ENCODE measurements at regions not wholly inside any gene's neighbourhood (a gene's known extent, or its start where the extent isn't known, plus 50 kb on each side); places are given as distances from the start of the nearest gene placed in this dataset.

DNA sequence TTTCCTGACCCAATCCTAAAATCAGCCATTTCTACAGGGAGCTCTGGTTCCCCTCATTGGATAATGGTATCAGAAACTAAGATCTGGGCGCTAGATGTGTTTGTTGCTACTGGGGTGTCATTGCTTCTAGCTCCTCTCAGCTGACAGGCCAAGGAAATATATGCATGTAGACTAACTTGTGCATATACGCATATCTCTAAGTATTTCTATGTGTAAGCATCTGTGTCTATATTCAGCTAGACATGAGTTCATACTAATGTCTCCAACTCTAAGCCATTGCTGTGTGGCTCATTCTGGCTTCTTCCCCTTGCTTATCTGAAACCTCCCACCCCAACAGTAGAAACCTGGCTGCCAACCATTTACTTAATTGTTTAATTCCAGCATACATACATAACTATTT lies 130.3 kb upstream of the MAGI3 start:
- Histone ChIP-seq H3K4me1 (ENCODE audit: control insufficient read depth, extremely low read depth, insufficient read depth, low read length) (peaks cover 2% of the 10 kb centered on the region), H3K4me3 (ENCODE audit: control insufficient read depth in 2 of 3, extremely low read depth in 1 of 3, insufficient read depth in 2 of 3, low read depth in 1 of 3, low read length in 3 of 3) (no peak overlapping the region), H3K36me3 (ENCODE audit: control insufficient read depth in 2 of 2, extremely low read depth in 1 of 2, insufficient read depth in 2 of 2, low read length in 2 of 2) (no peaks in the 10 kb centered on the region), H3K4me2 (ENCODE audit: control insufficient read depth, extremely low read depth, insufficient read depth, low read depth, low read length) (no peak overlapping the region), H3K27ac (ENCODE audit: control insufficient read depth, insufficient read depth, low read length) (no peak overlapping the region), H3K27me3 (ENCODE audit: control insufficient read depth, extremely low read depth, insufficient read depth, low read length) (no peaks in the 10 kb centered on the region), H3K79me2 (ENCODE audit: control insufficient read depth, insufficient read depth, low read length) (no peaks in the 10 kb centered on the region), H3K9me1 (ENCODE audit: control insufficient read depth, extremely low read depth, insufficient read depth, low read length) (no peaks in the 10 kb centered on the region), H3K9me3 (ENCODE audit: control insufficient read depth, low read depth, low read length) (no peaks in the 10 kb centered on the region), H3K9ac (ENCODE audit: control insufficient read depth, extremely low read depth, insufficient read depth, low read length) (no peak overlapping the region), H4K20me1 (ENCODE audit: control insufficient read depth, extremely low read depth, insufficient read depth, low read length) (no peaks in the 10 kb centered on the region), H2AFZ (ENCODE audit: control insufficient read depth, low read length) (no peak overlapping the region)
- FAIRE-seq (no peak), DNase-seq (ENCODE audit: low read depth, low spot score) (no peak)
- dilution Hi-C loops (cut with MboI; ENCODE audit: extremely low pct_ligation_motif_present, low sequenced_read_pairs), result no loop called here
- TF ChIP-seq EZH2 (IDR thresholded peaks at IDR 0.05; ENCODE audit: low read length), result no peak
- TF ChIP-seq, protein P1, sequence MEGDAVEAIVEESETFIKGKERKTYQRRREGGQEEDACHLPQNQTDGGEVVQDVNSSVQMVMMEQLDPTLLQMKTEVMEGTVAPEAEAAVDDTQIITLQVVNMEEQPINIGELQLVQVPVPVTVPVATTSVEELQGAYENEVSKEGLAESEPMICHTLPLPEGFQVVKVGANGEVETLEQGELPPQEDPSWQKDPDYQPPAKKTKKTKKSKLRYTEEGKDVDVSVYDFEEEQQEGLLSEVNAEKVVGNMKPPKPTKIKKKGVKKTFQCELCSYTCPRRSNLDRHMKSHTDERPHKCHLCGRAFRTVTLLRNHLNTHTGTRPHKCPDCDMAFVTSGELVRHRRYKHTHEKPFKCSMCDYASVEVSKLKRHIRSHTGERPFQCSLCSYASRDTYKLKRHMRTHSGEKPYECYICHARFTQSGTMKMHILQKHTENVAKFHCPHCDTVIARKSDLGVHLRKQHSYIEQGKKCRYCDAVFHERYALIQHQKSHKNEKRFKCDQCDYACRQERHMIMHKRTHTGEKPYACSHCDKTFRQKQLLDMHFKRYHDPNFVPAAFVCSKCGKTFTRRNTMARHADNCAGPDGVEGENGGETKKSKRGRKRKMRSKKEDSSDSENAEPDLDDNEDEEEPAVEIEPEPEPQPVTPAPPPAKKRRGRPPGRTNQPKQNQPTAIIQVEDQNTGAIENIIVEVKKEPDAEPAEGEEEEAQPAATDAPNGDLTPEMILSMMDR (optimal IDR thresholded peaks at IDR 0.05 in 1 of 3, IDR thresholded peaks at IDR 0.05 in 1 of 3, conservative IDR thresholded peaks at IDR 0.05 in 1 of 3; ENCODE audit: extremely low read depth in 1 of 3, insufficient read depth in 2 of 3, low read length in 3 of 3), result no peak

- no peaks in the 10 kb centered on the region for H3K36me3 ChIP-seq (ENCODE audit: control insufficient read depth in 2 of 2, extremely low read depth in 1 of 2, insufficient read depth in 2 of 2, low read length in 2 of 2)
- FAIRE-seq (no peak), DNase-seq (ENCODE audit: low read depth, low spot score) (no peak)
- no peak overlapping the region for H3K4me2 ChIP-seq (ENCODE audit: control insufficient read depth, extremely low read depth, insufficient read depth, low read depth, low read length)
- peaks cover 9% of the 10 kb centered on the region for H3K27me3 ChIP-seq (ENCODE audit: control insufficient read depth, extremely low read depth, insufficient read depth, low read length)
- H4K20me1 ChIP-seq (ENCODE audit: control insufficient read depth, extremely low read depth, insufficient read depth, low read length), result no peaks in the 10 kb centered on the region
- TF ChIP-seq EZH2 (IDR thresholded peaks at IDR 0.05; ENCODE audit: low read length), result no peak
- TF ChIP-seq, protein P1 (optimal IDR thresholded peaks at IDR 0.05 in 1 of 3, IDR thresholded peaks at IDR 0.05 in 1 of 3, conservative IDR thresholded peaks at IDR 0.05 in 1 of 3; ENCODE audit: extremely low read depth in 1 of 3, insufficient read depth in 2 of 3, low read length in 3 of 3), result no peak
- H3K79me2 ChIP-seq (ENCODE audit: control insufficient read depth, insufficient read depth, low read length), result no peaks in the 10 kb centered on the region
- no peak overlapping the region for H3K4me3 ChIP-seq (ENCODE audit: control insufficient read depth in 2 of 3, extremely low read depth in 1 of 3, insufficient read depth in 2 of 3, low read depth in 1 of 3, low read length in 3 of 3)
- dilution Hi-C loops (cut with MboI; ENCODE audit: extremely low pct_ligation_motif_present, low sequenced_read_pairs), result no loop called here
- no peak overlapping the region for H2AFZ ChIP-seq (ENCODE audit: control insufficient read depth, low read length)
- no peaks in the 10 kb centered on the region for H3K9me1 ChIP-seq (ENCODE audit: control insufficient read depth, extremely low read depth, insufficient read depth, low read length)
- no peaks in the 10 kb centered on the region for H3K9me3 ChIP-seq (ENCODE audit: control insufficient read depth, low read depth, low read length)
- H3K27ac ChIP-seq (ENCODE audit: control insufficient read depth, insufficient read depth, low read length), result no peak overlapping the region
- H3K9ac ChIP-seq (ENCODE audit: control insufficient read depth, extremely low read depth, insufficient read depth, low read length), result no peak overlapping the region
- no peaks in the 10 kb centered on the region for H3K4me1 ChIP-seq (ENCODE audit: control insufficient read depth, extremely low read depth, insufficient read depth, low read length)
Observed at GRCh38 chr1:113265196-113265595, 125.1 kb upstream of the MAGI3 start.

Measured in keratinocyte (primary cell).